Liver (tissue), 8 donors: ENCODE measurements at regions not wholly inside any gene's neighbourhood (a gene's known extent, or its start where the extent isn't known, plus 50 kb on each side); places are given as distances from the start of the nearest gene placed in this dataset.

ENCODE experiments used
- DNase-seq: peaks from one replicate; pipeline ENCODE4 v3.0.0-alpha.2; 2017; ENCODE audit warnings: low spot score
- H3K27ac ChIP-seq, 2 donors: one replicate each; pipeline ENCODE4 v1.7.0; 2013; ENCODE audit warnings: inconsistent platforms in 2 of 2, low read length in 2 of 2, control low read depth in 1 of 2, low read depth in 1 of 2, mild to moderate bottlenecking in 1 of 2
- H3K27me3 ChIP-seq, 4 donors: one replicate each; pipeline versions ENCODE4 v1.6.1 to v1.7.0; 2013; ENCODE audit warnings: low read length in 3 of 4, inconsistent platforms in 1 of 4, mild to moderate bottlenecking in 1 of 4, moderate library complexity in 1 of 4; ENCODE audit not compliant: control insufficient read depth in 4 of 4, insufficient read depth in 4 of 4
- H3K36me3 ChIP-seq, 4 donors: one replicate each; pipeline versions ENCODE4 v1.6.1 to v1.7.0; 2013; ENCODE audit warnings: low read length in 3 of 4, mild to moderate bottlenecking in 3 of 4, low read depth in 1 of 4, moderate library complexity in 1 of 4; ENCODE audit not compliant: control insufficient read depth in 4 of 4, insufficient read depth in 3 of 4
- H3K4me1 ChIP-seq, 4 donors: one replicate each; pipeline versions ENCODE4 v1.6.1 to v1.7.0; 2013; ENCODE audit warnings: low read length in 3 of 4, mild to moderate bottlenecking in 3 of 4, moderate library complexity in 1 of 4; ENCODE audit not compliant: control insufficient read depth in 4 of 4, insufficient read depth in 4 of 4
- H3K4me3 ChIP-seq, 3 donors: one replicate each; pipeline versions ENCODE4 v1.6.1 to v1.7.0; 2013; ENCODE audit warnings: low read length in 3 of 3, control low read depth in 1 of 3, low read depth in 1 of 3, mild to moderate bottlenecking in 1 of 3
- H3K9ac ChIP-seq, 2 donors: one replicate each; pipeline ENCODE4 v1.7.0; 2013; ENCODE audit warnings: low read length in 2 of 2, mild to moderate bottlenecking in 2 of 2, moderate library complexity in 2 of 2, control low read depth in 1 of 2, low read depth in 1 of 2
- H3K9me3 ChIP-seq, 4 donors: one replicate each; pipeline versions ENCODE4 v1.6.1 to v1.7.0; 2013; ENCODE audit warnings: low read length in 3 of 4; ENCODE audit not compliant: control insufficient read depth in 4 of 4
- ATF3 ChIP-seq: IDR thresholded peaks from 2 replicates; pipeline ENCODE4 v1.6.1; 2016; ENCODE audit warnings: antibody characterized with exemption
- CTCF ChIP-seq: fragments of 150-350 bp; IDR thresholded peaks from 2 replicates; pipeline ENCODE4 v1.5.1; 2017; ENCODE audit warnings: improper control_type of control experiment, low read depth, low read length; ENCODE audit not compliant: missing input control
- EGR1 ChIP-seq, 2 donors: IDR thresholded peaks; 2 replicates each; pipeline ENCODE4 v1.6.1; 2016 to 2018; ENCODE audit warnings: antibody characterized with exemption in 2 of 2, low read depth in 2 of 2
- FOXA2 ChIP-seq: IDR thresholded peaks from 2 replicates; pipeline ENCODE4 v1.6.1; 2016; ENCODE audit warnings: antibody characterized with exemption
- GABPA ChIP-seq, 2 donors: IDR thresholded peaks in 1 of 2; conservative IDR thresholded peaks in 1 of 2; 2 replicates each; pipeline ENCODE4 v1.6.1; 2016; ENCODE audit warnings: antibody characterized with exemption in 2 of 2, mild to moderate bottlenecking in 1 of 2, moderate library complexity in 1 of 2
- HNF4A ChIP-seq, 2 donors: conservative IDR thresholded peaks; 2 replicates each; pipeline ENCODE4 v1.6.1; 2016; ENCODE audit warnings: antibody characterized with exemption in 2 of 2, mild to moderate bottlenecking in 2 of 2
- JUND ChIP-seq, 2 donors: IDR thresholded peaks; 2 replicates each; pipeline ENCODE4 v1.6.1; 2016; ENCODE audit warnings: antibody characterized with exemption in 2 of 2
- MAX ChIP-seq: IDR thresholded peaks from 2 replicates; pipeline ENCODE4 v1.6.1; 2016; ENCODE audit warnings: antibody characterized with exemption
- RAD21 ChIP-seq, 2 donors: IDR thresholded peaks; 2 replicates each; pipeline ENCODE4 v1.6.1; 2016; ENCODE audit warnings: antibody characterized with exemption in 2 of 2, mild to moderate bottlenecking in 2 of 2
- RXRA ChIP-seq, 2 donors: IDR thresholded peaks; 2 replicates each; pipeline ENCODE4 v1.6.1; 2017 to 2018; ENCODE audit warnings: antibody characterized with exemption in 2 of 2, mild to moderate bottlenecking in 1 of 2
- TAF1 ChIP-seq: conservative IDR thresholded peaks from 2 replicates; pipeline ENCODE4 v1.6.1; 2016; ENCODE audit warnings: antibody characterized with exemption, mild to moderate bottlenecking
- YY1 ChIP-seq: IDR thresholded peaks from 2 replicates; pipeline ENCODE4 v1.6.1; 2016; ENCODE audit warnings: antibody characterized with exemption, mild to moderate bottlenecking
- ZBTB33 ChIP-seq: IDR thresholded peaks from 2 replicates; pipeline ENCODE4 v1.6.1; 2016; ENCODE audit warnings: antibody characterized with exemption
- WGBS: extraction: QIAGEN DNeasy Blood & Tissue Kit; methylation state at CpG from one replicate; pipeline ENCODE4 v1.1.7; 2013; 5-methylcytosine and 5-hydroxymethylcytosine counted together
- donor health status: healthy.
- donor health status: healthy.
- donor health status: healthy.
- donor health status: healthy.
- donor health status: healthy.

- H3K27me3 ChIP-seq = no peaks in the 10 kb centered on the region
- no peak overlapping the region for H3K9ac ChIP-seq
- TF ChIP-seq EGR1 (IDR thresholded peaks at IDR 0.05; ENCODE audit: low read depth in 2 of 2) (no peak), MAX (no peak), HNF4A (conservative IDR thresholded peaks at IDR 0.05) (no peak), GABPA (IDR thresholded peaks at IDR 0.05 in 1 of 2, conservative IDR thresholded peaks at IDR 0.05 in 1 of 2) (no peak), FOXA2 (no peak), ZBTB33 (no peak), CTCF (no peak), YY1 (no peak), ATF3 (no peak), RAD21 (IDR thresholded peaks at IDR 0.05) (no peak), TAF1 (no peak)
- H3K36me3 ChIP-seq = no peaks in the 10 kb centered on the region
- WGBS = 76% methylated on average over 6 of the region's 6 CpGs
- H3K4me3 ChIP-seq = no peak overlapping the region
- no peaks in the 10 kb centered on the region for H3K9me3 ChIP-seq
- no peak for DNase-seq
- no peak overlapping the region for H3K27ac ChIP-seq
- no peaks in the 10 kb centered on the region for H3K4me1 ChIP-seq
Observed at GRCh38 chr5:74966141-74967026, 86.0 kb downstream of the GCNT4 start.

- 69% methylated on average over 3 of the region's 3 CpGs for WGBS
- no peak for DNase-seq
- Histone ChIP-seq H3K9me3 (no peaks in the 10 kb centered on the region), H3K36me3 (no peaks in the 10 kb centered on the region), H3K9ac (no peak overlapping the region), H3K27me3 (no peaks in the 10 kb centered on the region), H3K4me3 (no peak overlapping the region), H3K4me1 (no peaks in the 10 kb centered on the region), H3K27ac (no peak overlapping the region)
- TF ChIP-seq CTCF (no peak), RXRA (IDR thresholded peaks at IDR 0.05) (no peak), JUND (IDR thresholded peaks at IDR 0.05) (no peak), HNF4A (conservative IDR thresholded peaks at IDR 0.05) (no peak), ATF3 (no peak), FOXA2 (no peak)
Observed at GRCh38 chr5:74963407-74963806, 89.0 kb downstream of the GCNT4 start.
